Fibroblast of skin of right biceps (primary cell): ENCODE measurements at regions not wholly inside any gene's neighbourhood (a gene's known extent, or its start where the extent isn't known, plus 50 kb on each side); places are given as distances from the start of the nearest gene placed in this dataset.
"Not testable (repeated sequence)": the region's sequence is repeated elsewhere in the genome, so short reads cannot be mapped to it uniquely, and the experiment has no call there.

Source experiments
- DNase-seq: peaks from one replicate; pipeline ENCODE4 v3.0.0-alpha.2; 2013

DNA sequence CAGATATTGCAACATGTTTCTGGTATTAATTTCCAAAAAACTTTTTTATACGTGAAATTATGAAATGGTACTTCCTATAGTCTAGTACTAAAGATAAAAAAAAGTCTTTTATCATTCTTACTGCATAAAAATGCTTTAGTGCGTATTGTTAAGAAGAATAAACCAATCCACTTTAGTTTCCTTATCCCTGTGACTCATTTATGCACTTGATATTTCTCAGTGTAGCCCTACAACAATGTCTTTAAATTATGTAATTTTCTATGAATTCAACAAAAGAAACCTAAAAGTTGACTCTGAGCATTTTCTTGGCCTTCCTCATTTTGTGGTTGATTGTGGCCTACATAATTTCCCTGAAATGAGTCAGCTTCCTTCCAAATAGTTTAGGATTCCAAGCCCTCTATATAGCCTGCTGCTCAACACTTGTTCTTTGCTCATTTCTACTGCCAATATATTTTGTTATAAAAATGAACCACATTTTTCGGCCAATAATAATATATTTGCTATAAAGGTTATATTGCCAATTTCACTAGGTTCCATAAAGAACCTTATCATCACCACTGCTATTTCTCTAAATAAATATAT lies 961.7 kb upstream of the ADAMTS5 start:
- peak; percentile 92 for DNase-seq

DNA sequence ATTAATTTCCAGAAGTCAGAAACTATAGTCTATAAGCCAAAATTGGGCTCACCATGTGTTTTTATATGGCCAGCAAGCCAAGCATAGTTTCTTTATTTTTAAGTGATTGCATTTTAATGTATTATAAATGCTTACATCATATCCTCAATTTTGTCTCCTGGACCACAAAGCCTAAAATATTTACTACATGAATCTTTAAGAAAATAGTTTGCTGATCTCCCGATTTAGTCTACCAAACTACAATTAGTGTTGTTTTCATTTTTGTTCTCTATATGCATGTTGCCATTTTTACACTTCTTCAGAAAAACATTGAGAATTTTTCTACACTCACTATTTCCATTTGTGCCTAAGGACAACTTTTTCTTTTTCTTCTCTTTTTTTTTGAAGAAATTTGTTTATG lies 954.5 kb upstream of the ADAMTS5 start:
- DNase-seq, result peak; percentile 41

DNA sequence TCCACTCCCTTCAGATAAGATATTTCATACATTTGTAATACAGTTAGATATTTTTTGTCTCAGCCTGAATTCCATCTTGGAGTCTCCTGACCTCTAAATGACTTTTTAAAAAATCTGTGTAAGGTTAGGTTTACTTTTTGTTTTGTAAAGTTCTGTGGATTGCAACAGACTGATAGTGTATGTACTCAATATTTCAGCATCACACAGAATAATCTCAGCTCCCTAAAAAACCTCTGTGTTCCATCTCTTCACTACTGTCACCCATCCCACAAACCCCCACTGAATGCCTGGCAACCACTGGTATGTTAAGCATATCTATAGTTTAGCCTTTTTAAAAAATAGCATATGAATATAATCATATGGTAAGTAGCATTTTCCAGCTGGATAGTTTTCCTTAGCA lies 951.1 kb upstream of the ADAMTS5 start:
- peak; percentile 53 for DNase-seq

DNA sequence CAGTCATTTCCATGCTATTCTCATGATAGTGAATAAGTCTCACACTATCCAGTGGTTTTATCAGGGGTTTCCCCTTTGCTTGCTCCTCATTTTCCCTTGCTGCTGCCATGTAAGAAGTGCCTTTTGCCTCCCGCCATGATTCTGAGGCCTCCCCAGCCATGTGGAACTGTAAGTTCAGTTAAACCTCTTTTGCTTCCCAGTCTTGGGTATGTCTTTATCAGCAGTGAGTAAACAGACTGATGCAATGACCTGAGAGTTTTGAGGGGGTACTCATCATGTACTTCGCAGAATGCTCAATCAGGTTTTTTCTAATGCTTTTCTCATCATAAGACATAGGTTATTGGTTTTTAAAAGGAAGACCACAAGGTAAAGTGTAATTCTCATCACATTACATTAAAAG lies 949.4 kb upstream of the ADAMTS5 start:
- DNase-seq, result peak; percentile 36

DNA sequence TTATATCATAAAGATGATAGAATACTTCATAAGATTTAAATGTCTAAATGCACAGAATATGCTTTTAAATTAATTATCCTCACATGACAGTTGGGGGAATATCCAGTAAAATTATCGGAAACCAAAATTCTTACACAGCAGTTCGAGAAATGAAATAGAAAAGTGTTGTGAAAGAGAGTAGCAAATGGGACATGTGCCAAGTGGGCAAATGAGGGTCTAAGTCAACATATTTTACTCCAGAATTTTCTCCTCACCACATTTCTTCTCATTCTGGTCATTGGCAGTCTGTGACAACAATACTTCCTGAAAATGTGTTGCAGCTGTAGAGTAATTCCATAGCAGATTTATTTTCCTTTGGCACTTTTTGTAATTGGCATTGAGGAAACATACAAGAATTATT lies 945.2 kb upstream of the ADAMTS5 start:
- DNase-seq, result not testable (repeated sequence)

DNA sequence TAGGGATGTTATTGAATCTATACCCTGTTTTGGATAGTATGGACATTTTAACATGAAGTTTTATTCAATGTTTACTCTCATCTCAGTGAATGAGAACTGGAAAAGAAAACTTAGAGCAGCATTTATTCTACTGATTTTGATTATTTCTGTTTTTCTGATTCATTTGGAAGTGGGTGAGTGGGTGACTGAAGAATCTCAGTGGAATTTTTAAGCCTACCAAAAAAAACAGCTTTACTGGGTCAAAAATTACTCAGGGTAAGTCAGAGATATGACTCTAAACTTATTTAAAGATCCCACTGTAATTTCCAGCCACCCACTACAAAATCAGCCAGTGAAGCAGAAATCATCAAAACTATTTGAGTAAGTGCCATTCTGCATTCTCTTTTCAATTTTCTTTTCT lies 942.6 kb upstream of the ADAMTS5 start:
- DNase-seq, result peak; percentile 31

DNA sequence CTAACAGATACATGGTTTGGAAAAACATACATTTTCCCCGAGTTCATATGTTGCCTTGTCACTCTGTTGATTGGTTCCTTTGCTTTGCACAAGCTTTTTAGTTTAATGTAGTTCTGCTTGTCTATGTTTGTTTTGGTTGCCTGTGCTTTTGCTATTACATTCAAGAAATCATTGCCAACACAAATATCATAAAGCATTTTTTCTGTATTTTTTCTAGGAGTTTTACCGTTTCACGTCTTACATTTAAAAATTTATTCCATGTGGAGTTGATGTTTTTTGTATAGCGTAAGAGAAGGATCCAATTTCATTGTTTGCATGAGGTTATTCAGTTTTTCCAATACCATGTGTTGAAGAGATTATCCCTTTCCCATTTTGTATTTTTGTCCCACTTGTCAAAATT lies 941.9 kb upstream of the ADAMTS5 start:
- DNase-seq, result peak; percentile 9

DNA sequence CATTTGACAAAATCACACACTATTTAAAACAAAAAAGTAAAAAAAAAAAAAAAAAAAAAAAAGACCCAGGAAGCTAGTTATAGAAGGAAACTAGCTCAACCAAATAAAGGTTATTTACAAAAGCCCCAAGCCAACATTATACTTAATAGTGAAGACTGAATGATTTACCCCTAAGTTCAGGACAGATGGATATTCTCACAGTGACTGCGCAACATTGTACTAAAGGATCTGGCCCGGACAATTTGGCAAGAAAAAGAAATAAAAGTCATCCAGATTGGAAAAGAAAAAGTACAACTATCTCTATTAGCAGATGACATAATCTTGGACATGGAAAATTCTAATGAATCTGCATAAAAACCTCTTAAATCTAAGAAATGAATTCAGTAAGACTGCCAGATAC lies 936.0 kb upstream of the ADAMTS5 start:
- not testable (repeated sequence) for DNase-seq

DNA sequence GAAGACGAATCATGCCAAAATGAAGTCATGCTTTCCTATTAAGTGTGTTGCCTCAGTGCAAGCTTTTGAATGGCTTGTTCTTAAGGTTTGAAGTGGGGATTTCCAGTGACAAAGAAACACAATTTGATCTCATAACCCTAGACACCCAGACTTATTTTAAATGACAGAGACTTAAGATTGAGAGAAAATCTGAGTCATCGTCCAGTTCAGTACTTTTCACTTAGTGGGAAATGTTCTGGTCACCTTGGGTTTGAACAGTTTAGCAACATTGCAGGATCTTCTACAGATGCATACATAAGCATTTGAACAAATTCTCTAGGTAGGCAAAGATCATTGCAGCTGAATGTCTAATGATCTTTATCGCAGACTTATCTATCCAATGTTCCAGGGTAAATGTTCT lies 926.7 kb upstream of the ADAMTS5 start:
- not testable (repeated sequence) for DNase-seq

DNA sequence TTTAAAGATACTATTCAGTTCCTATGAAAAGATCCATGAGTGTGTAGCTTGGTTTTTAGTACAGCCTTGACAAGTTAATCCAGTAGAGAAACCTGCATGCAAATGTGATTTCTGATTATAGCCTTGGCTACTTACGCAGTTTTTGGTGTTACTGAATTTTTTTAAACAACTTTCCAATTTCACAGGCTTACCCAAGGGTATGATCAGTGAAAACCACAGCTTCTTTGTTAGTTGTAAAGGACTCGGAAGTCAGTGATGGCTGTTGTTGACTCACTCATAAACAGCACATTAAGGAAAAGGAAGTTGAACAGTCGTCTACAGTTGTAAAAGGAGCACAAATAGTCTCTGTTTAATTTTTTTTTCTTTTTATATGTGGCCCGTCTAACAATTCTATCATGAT lies 924.6 kb upstream of the ADAMTS5 start:
- peak; percentile 6 for DNase-seq

DNA sequence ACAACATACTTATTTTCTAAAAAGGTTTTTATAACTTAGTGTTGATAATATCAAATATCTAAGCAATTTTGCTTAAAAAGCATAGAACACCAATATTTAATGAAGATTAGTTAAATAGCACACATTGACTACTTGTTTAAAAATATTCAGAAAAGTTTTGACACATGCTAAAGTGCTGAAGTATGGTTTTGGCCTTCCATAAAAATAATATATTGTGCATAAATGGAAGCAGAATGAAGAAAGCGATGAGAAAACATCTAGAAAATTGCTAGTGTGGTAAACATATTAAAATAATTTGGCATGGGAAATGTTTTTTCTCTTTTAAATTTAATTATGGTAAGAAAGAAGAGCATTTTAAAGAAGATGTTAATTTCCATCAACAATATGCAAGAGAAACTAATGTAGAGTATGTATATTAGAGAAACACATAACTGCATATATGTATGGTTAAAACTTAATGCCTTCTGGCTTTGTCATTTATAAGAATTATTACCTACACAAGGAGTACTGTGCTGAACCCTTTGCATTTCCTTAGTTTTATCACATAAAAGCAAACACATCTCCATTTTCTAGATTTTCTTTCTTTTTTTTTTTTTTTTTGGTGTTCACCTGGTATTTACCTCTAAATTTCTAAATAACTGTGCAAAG lies 921.0 kb upstream of the ADAMTS5 start:
- not testable (repeated sequence) for DNase-seq

DNA sequence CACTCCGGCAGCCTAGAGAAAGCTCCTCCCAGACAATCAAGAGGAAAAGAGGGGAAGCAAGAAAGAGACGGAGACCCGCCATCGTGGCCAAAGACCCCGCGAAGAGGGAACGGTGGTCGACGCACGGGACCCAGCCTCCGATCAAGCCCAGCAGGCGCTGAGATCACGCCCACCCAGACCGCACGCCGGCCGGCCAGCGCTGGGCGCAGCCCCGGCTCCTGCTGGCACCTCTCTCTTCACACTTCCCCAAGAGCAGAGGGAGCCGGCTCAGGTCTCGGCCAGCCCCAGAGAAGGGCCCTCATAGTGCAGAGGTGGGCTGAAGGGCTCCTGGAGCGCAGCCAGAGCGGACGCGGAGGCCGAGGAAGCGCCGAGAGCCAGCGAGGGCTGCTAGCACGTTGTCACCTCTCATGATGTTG lies 918.4 kb upstream of the ADAMTS5 start:
- DNase-seq, result no peak

DNA sequence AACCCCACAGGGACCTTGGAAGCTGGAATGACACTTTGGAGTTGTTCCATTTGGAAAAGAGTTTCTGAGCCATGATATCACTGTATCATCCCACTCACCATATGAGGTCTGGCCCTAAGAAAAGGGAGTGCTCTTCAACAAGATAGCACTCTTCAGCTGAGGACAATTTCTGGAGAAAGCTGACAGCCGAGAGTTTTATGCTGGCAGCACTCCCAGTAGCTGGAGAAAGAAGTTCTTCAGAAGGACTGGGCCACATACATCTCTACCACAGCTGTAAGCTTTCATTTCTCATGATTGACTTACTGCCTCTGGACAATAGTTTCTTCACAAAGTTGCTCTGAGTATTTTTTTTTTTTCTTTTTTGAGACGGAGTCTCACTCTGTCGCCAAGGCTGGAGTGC lies 914.4 kb upstream of the ADAMTS5 start:
- not testable (repeated sequence) for DNase-seq

DNA sequence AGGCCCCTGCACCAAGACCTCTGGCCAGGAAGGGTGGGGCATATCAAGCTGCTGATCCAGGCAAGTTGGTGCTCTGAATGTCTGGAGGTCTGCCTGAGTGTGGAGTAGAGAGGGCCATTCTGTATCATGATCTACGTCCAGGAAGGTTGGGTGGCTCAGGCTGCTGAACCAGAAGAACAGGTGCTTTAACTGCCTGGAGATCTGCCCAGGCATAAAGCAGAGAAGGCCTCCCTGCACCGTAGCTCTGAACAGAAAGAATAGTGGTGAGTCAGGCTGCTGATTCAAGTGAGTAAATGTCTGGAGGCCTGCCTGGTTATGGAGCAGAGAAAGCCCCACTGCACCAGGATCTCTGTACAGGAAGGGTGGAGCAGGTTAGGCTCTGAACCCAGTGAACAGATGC lies 905.5 kb upstream of the ADAMTS5 start:
- peak; percentile 2 for DNase-seq

DNA sequence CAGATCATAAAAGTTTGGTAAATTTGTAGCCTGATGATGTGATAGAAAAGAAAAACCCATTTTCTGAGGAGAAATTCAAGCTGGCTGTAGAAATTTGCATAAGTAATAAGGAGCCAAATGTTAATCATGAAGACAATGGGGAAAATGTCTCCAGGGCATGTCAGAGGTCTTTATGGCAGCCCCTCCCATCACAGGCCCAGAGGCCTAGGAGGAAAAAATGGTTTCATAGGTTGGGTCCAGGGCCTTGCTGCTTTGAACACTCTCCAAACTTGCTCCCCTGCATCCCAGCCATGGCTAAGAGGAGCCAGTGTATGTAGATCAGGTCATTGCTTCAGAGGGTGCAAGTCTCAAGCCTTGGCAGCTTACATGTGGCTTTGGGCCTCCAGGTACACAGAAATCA lies 903.9 kb upstream of the ADAMTS5 start:
- not testable (repeated sequence) for DNase-seq

DNA sequence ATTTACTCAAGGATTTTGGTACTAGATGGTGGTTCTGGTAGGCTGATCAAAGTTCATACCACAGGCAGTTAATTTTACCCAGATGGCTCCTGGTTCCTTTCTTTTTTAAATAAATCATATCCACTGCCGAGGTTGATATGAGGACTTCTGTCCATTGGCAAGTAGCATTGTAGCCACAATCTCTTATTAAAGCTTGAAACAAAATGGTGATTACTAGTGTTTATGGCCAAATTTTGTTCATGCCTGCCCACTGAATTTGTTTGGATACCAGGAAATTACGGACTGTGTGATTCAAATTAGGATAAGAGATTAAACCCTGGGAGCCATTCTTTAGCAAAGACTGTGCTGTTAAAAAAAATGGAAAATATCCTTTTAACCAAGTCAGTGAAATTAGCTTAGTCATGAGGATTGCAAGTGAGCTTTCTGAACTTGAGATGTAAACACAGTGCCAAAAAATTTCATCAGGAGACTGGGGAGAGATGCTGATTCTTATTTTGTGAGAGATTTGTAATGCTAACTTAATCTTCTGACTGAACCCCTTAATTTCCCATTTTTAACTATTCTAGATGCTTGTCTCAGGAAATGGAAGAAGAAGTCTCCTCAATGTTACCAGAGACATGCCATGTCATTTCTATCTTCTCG lies 893.5 kb upstream of the ADAMTS5 start:
- peak; percentile 41 for DNase-seq

DNA sequence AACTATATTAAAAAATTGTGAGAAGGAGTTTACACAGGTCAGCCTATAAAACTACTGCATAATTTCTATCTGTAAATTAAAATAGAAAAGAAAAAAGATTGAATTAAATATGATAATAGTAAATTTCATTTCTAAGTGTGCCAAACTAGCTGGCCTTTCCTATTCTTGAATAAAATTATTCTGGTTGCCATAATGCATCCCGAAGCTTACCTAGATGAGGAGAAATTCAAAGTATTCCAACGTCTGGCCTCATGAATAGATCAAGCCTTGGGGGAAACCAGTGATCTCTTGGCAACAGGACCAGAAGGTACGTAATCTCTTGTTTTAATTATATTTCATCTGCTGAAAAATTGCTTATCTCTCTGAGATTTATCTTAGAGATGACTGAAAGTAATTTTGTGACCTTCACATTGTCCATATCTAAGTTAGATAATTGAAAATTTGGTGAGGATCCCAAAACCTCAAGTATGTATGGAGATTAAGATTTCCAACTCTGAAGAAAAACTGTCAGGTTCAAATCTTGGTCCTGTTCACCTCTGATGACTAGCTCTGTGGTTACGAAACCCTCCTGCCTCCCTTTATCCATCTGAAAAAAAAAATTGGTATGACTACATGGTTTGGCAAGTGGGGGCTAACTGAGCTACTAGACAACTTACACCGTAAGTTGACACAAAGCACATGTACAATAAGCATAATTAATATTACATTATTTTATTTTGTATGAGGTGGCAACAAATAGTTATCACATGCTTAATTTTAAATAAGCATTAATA lies 891.4 kb upstream of the ADAMTS5 start:
- DNase-seq, result peak; percentile 30

DNA sequence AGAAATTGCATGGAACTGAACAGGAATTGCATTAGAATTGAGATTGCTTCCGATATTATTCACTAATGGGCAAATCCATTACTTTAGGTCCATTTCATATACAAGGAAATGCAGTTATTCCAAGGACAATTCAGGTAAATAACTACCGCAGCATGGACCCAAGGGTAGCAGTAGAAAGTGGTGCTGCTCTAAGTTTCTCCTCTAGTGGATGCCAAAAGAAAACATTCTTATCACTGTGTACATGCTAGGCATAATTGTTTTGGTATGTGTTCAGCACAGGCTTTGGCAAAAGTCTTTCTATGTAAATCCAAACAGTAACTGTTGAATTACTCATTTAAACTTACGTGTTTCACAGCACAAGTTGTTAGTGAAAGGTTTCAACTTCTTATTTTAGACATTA lies 890.1 kb upstream of the ADAMTS5 start:
- not testable (repeated sequence) for DNase-seq

DNA sequence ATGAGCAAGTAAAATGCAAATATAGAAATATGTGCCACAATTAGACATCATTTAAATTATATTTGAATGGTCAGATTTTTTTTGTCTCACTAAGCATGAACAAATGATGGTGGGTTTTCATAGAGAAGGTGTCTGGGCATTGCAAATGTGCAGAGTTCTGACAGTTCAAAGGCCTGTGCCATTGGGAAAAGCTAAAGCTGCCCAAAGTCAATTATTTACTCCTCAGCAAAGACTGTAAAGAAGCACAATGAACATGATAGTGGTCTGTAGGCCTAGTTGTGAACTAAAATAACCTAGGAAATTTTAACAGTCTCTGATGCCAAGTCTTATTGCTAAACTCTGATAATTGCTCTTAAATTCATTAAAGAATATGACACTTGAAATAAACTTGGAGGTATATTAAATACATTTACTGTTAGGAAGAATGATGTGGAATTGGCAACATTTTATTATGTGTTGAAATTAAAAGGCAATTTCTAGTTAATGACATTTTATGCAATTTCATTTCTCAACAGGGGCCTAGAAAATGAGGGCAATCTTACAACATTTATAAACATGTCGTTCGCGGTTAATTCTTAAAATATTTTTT lies 874.3 kb upstream of the ADAMTS5 start:
- no peak for DNase-seq

DNA sequence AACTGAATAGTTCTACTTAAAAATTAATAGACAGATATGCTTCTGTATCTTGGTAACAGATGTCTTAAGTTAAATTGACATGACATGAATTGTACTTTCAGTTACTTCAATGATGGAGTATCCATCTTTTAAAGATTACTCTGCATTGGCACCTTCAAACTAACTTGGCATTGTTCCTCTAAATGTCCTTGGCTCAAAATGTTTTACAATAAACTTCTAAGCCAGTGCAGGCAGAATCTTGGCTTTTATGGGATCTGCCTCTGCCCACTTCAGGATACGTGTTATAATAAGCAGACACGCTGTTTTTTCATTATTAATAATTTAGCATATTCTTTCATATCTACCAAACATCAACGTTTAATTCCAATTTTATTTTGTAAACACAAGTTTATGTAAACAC lies 873.4 kb upstream of the ADAMTS5 start:
- no peak for DNase-seq

DNA sequence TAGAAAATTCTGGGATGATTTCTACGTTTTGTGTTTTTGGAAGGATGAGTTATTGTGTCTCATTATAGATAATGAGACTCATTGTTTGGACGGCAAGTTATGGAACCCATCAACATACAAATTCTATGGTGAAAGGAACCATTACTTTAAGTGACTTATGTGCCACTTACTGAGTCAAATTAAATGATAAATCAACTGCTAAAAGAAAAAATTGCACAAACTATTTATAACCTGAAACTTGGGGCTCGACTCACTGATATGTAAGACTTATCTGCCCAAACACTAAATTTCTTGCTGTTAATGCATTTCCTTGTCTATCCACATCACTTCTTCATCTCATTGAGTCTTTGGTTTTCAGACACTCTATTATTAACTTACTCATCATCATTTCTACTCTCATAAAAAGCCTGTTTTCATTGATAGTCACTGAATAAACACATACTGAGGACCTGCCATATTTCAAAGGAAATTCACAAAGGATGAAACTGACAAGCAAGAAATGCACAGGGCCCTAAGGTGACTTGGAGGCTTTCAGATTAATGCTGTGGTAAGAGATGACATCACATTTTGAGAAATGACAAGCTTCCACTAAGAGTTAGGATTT lies 872.7 kb upstream of the ADAMTS5 start:
- no peak for DNase-seq

DNA sequence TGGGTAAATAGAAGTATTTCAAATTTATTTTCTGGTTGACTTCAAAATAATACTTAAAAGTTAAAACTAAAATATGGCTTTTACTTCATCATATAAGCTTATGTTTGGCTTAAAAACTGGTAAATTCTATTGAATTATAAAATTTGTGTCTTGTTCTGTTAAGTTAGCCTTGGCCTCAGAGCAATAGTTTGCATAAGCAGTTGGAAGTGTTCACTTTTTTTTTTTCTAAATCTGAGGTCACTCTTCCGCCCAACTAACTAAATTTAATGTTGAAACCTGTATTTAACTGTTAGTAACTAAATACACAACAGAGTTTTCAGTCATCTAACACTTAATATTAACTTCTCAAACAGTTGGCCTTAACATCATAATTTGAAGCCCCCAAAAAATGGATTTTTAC lies 871.7 kb upstream of the ADAMTS5 start:
- DNase-seq, result no peak

DNA sequence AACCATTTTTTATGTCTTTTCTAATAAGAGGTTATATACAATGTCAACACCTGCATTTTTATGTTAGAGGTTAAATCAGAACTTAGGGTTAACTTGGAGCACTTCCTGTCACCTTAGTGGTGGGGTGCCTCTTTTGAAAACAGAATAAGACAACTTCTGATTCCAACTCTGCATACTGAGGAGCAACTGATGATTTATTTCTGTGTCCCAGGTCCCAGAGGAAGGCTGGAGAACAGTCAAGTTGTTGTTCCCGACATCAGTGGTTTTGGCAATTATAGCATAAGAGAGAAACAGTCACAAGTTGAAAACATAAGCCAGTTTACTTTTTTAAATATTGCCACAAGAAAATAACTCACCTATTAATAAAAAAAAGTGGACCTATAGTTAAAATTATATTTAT lies 871.0 kb upstream of the ADAMTS5 start:
- DNase-seq, result no peak
